CD14-positive monocyte (primary cell): ENCODE measurements at regions not wholly inside any gene's neighbourhood (a gene's known extent, or its start where the extent isn't known, plus 50 kb on each side); places are given as distances from the start of the nearest gene placed in this dataset.

ENCODE experiments used
- DNase-seq, 3 donors: peaks; one replicate each; pipeline ENCODE4 v3.0.0-alpha.2; 2011 to 2022
- H2AFZ ChIP-seq: 2 replicates; pipeline ENCODE4 v1.6.0; 2012; ENCODE audit warnings: mild to moderate bottlenecking, low read depth, low read length, inconsistent platforms; ENCODE audit not compliant: insufficient read depth, poor library complexity, severe bottlenecking
- H3K27ac ChIP-seq, 2 donors: 1 replicate in 1 of 2; 2 replicates in 1 of 2; pipeline ENCODE4 v1.5.1; 2012 to 2013; ENCODE audit warnings: low read length in 2 of 2, control low read depth in 1 of 2, inconsistent platforms in 1 of 2, low read depth in 1 of 2, mild to moderate bottlenecking in 1 of 2
- H3K27me3 ChIP-seq, 2 donors: one replicate each; pipeline versions ENCODE4 v1.6.0 to v1.6.1; 2011 to 2013; ENCODE audit warnings: low read length in 2 of 2; ENCODE audit not compliant: control insufficient read depth in 2 of 2, insufficient read depth in 2 of 2
- H3K36me3 ChIP-seq, 2 donors: replicated peaks in 1 of 2; 1 replicate in 1 of 2; 2 replicates in 1 of 2; pipeline versions ENCODE4 v1.5.1 to v1.6.1; 2012 to 2013; ENCODE audit warnings: low read length in 2 of 2, control low read depth in 1 of 2, inconsistent platforms in 1 of 2, mild to moderate bottlenecking in 1 of 2; ENCODE audit not compliant: insufficient read depth in 2 of 2, control insufficient read depth in 1 of 2
- H3K4me1 ChIP-seq, 2 donors: 1 replicate in 1 of 2; 2 replicates in 1 of 2; pipeline versions ENCODE4 v1.5.1 to v1.6.1; 2012 to 2013; ENCODE audit warnings: low read length in 2 of 2, control low read depth in 1 of 2, inconsistent platforms in 1 of 2, mild to moderate bottlenecking in 1 of 2, moderate library complexity in 1 of 2; ENCODE audit not compliant: insufficient read depth in 2 of 2, control insufficient read depth in 1 of 2
- H3K4me2 ChIP-seq: replicated peaks from 2 replicates; pipeline ENCODE3; 2012; ENCODE audit warnings: low read length, moderate library complexity, mild to moderate bottlenecking; ENCODE audit not compliant: poor library complexity, severe bottlenecking; ENCODE audit errors: extremely low read depth
- H3K4me3 ChIP-seq, 3 experiments: fragments of 200-600 bp in 1 of 3; sonication (generic) in 1 of 3; replicated peaks in 1 of 3; 1 replicate in 2 of 3; 2 replicates in 1 of 3; pipeline ENCODE4 v1.5.1; 2011 to 2013; ENCODE audit warnings: low read length in 3 of 3, mild to moderate bottlenecking in 3 of 3, control low read depth in 2 of 3, low read depth in 2 of 3, inconsistent platforms in 1 of 3, moderate library complexity in 1 of 3
- H3K79me2 ChIP-seq: 2 replicates; pipeline ENCODE4 v1.6.0; 2012; ENCODE audit warnings: mild to moderate bottlenecking, control low read depth, inconsistent platforms, low read length, moderate library complexity; ENCODE audit not compliant: insufficient read depth
- H3K9ac ChIP-seq: 2 replicates; pipeline ENCODE4 v1.6.0; 2017; ENCODE audit warnings: low read length, mild to moderate bottlenecking; ENCODE audit not compliant: insufficient read depth, poor library complexity, severe bottlenecking
- H3K9me3 ChIP-seq, 2 donors: replicated peaks in 1 of 2; 1 replicate in 1 of 2; 2 replicates in 1 of 2; pipeline versions ENCODE4 v1.5.1 to v1.6.1; 2012 to 2013; ENCODE audit warnings: low read length in 2 of 2, control low read depth in 1 of 2; ENCODE audit not compliant: control insufficient read depth in 1 of 2, insufficient read depth in 1 of 2
- H4K20me1 ChIP-seq: 2 replicates; pipeline ENCODE4 v1.6.0; 2012; ENCODE audit warnings: mild to moderate bottlenecking, low read length, control low read depth, moderate library complexity; ENCODE audit not compliant: insufficient read depth
- H3K27ac Mint-ChIP-seq, 7 donors: one replicate each; pipeline ENCODE4 v1.8.0; 2020; ENCODE audit warnings: mild to moderate bottlenecking in 7 of 7, mixed read lengths in 7 of 7, moderate library complexity in 6 of 7, inconsistent platforms in 2 of 7
- H3K27me3 Mint-ChIP-seq, 3 donors: one replicate each; pipeline ENCODE4 v1.8.0; 2021 to 2022; ENCODE audit warnings: low read depth in 3 of 3, mild to moderate bottlenecking in 3 of 3, mixed read lengths in 3 of 3, moderate library complexity in 3 of 3, inconsistent platforms in 1 of 3
- H3K36me3 Mint-ChIP-seq, 2 donors: one replicate each; pipeline ENCODE4 v1.8.0; 2020; ENCODE audit warnings: mixed read lengths in 2 of 2, inconsistent platforms in 1 of 2, mild to moderate bottlenecking in 1 of 2
- H3K4me1 Mint-ChIP-seq: one replicate; pipeline ENCODE4 v1.8.0; 2020; ENCODE audit warnings: mild to moderate bottlenecking, mixed read lengths
- H3K4me3 Mint-ChIP-seq, 2 donors: one replicate each; pipeline ENCODE4 v1.8.0; 2020; ENCODE audit warnings: mild to moderate bottlenecking in 2 of 2, mixed read lengths in 2 of 2, moderate library complexity in 1 of 2
- H3K9me3 Mint-ChIP-seq, 7 donors: one replicate each; pipeline ENCODE4 v1.8.0; 2020 to 2022; ENCODE audit warnings: mixed read lengths in 7 of 7, mild to moderate bottlenecking in 6 of 7, moderate library complexity in 6 of 7, inconsistent platforms in 2 of 7
- WGBS: methylation state at CpG from one replicate; pipeline ENCODE4 v1.1.5; 2013; ENCODE audit warnings: missing lambda C conversion rate; ENCODE audit not compliant: insufficient coverage; 5-methylcytosine and 5-hydroxymethylcytosine counted together
- intact Hi-C, 2 donors: fragments of 100-400 bp; cut with micrococcal nuclease; formaldehyde crosslinking; loops; one replicate each; pipeline versions ENCODE4 v1.15.0 to v1.15.1; 2023
- TF ChIP-seq, protein P1 (sequence below): fragments of 200-600 bp; IDR thresholded peaks from one replicate; pipeline ENCODE4 v1.8.0; 2022; ENCODE audit warnings: antibody characterized with exemption, mild to moderate bottlenecking

DNA sequence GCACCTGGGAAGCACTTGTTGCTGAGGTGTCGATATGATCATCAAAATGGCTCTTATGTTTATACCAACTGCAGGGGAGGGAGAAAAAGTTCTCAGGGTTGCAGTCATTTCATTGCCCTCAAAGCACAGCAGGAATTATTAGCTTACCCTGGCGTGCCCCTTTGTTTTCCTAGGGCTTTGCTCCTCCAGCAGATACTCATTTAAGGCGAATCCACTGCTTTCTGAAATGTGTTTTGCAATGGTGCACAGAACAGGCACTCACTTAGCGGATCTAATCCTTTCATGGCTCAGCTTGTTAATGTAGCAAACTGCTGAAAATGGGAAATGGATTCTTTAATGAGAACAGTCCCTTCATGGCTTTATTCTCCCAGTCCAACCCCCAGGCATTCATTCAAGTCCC is 76.7 kb downstream of the NKX2-1 start:
- H3K4me3 ChIP-seq = no peak overlapping the region
- intact Hi-C loops = no loop called here
- no peak overlapping the region for H2AFZ ChIP-seq
- no peaks in the 10 kb centered on the region for H4K20me1 ChIP-seq
- H3K27me3 ChIP-seq = peaks cover 0 to 2% of the 10 kb centered on the region in 2 donors
- H3K36me3 Mint-ChIP-seq = no peaks in the 10 kb centered on the region
- no peaks in the 10 kb centered on the region for H3K4me1 Mint-ChIP-seq
- no peak overlapping the region for H3K9ac ChIP-seq
- H3K4me3 Mint-ChIP-seq = peak overlapping the region in 1 of 2 donors; percentile 3
- H3K4me2 ChIP-seq = no peak overlapping the region
- no peaks in the 10 kb centered on the region for H3K36me3 ChIP-seq
- no peaks in the 10 kb centered on the region for H3K79me2 ChIP-seq
- no peak for DNase-seq
- H3K9me3 Mint-ChIP-seq = peaks cover 0 to 1% (median 0%) of the 10 kb centered on the region in 7 donors
- TF ChIP-seq, protein P1, sequence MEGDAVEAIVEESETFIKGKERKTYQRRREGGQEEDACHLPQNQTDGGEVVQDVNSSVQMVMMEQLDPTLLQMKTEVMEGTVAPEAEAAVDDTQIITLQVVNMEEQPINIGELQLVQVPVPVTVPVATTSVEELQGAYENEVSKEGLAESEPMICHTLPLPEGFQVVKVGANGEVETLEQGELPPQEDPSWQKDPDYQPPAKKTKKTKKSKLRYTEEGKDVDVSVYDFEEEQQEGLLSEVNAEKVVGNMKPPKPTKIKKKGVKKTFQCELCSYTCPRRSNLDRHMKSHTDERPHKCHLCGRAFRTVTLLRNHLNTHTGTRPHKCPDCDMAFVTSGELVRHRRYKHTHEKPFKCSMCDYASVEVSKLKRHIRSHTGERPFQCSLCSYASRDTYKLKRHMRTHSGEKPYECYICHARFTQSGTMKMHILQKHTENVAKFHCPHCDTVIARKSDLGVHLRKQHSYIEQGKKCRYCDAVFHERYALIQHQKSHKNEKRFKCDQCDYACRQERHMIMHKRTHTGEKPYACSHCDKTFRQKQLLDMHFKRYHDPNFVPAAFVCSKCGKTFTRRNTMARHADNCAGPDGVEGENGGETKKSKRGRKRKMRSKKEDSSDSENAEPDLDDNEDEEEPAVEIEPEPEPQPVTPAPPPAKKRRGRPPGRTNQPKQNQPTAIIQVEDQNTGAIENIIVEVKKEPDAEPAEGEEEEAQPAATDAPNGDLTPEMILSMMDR = no peak
- no peak overlapping the region for H3K27ac ChIP-seq
- H3K27ac Mint-ChIP-seq = peak overlapping the region in 1 of 7 donors; percentile 3
- peaks cover 6 to 14% (median 9%) of the 10 kb centered on the region in 3 donors for H3K27me3 Mint-ChIP-seq
- H3K4me1 ChIP-seq = no peaks in the 10 kb centered on the region
- no peaks in the 10 kb centered on the region for H3K9me3 ChIP-seq
- 29% methylated on average over 3 of the region's 4 CpGs for WGBS

DNA sequence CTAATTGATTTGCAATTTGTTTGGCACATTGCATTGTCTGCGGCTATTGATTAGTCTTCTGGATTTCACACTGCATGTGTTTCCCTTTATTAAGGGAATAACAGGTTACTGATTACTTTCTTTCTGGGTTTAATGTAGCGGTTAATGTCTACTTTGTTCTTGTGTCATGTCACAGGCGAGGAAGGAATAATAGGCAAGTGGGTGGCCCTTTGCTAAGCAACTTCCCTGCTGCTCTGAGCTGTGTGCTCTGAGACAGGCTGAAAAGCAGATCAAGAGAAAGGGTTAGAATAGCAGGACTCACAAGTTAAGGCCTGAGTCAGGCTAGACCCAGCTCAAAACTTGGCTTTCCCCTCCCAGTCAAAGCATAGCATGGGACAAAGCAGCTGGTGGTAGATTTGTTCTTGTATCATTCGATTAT is 77.2 kb downstream of the NKX2-1 start:
- Histone ChIP-seq H3K4me1 (no peaks in the 10 kb centered on the region), H3K9me3 (no peaks in the 10 kb centered on the region), H4K20me1 (no peaks in the 10 kb centered on the region), H3K9ac (no peak overlapping the region), H3K27me3 (peaks cover 0 to 2% of the 10 kb centered on the region in 2 donors), H3K36me3 (no peaks in the 10 kb centered on the region), H2AFZ (no peak overlapping the region), H3K27ac (no peak overlapping the region), H3K4me2 (no peak overlapping the region), H3K4me3 (no peak overlapping the region), H3K79me2 (no peaks in the 10 kb centered on the region)
- H3K4me1 Mint-ChIP-seq = no peaks in the 10 kb centered on the region
- WGBS = 70% methylated on average over 3 of the region's 4 CpGs
- TF ChIP-seq, protein P1 = no peak
- H3K27me3 Mint-ChIP-seq = peaks cover 6 to 14% (median 9%) of the 10 kb centered on the region in 3 donors
- peaks cover 0 to 1% (median 0%) of the 10 kb centered on the region in 7 donors for H3K9me3 Mint-ChIP-seq
- intact Hi-C loops = no loop called here
- H3K4me3 Mint-ChIP-seq = no peak overlapping the region
- no peaks in the 10 kb centered on the region for H3K36me3 Mint-ChIP-seq
- DNase-seq = no peak
- no peak overlapping the region for H3K27ac Mint-ChIP-seq
